ENCODE measurements at regions not wholly inside any gene's neighbourhood (a gene's known extent, or its start where the extent isn't known, plus 50 kb on each side); places are given as distances from the start of the nearest gene placed in this dataset.

DNA sequence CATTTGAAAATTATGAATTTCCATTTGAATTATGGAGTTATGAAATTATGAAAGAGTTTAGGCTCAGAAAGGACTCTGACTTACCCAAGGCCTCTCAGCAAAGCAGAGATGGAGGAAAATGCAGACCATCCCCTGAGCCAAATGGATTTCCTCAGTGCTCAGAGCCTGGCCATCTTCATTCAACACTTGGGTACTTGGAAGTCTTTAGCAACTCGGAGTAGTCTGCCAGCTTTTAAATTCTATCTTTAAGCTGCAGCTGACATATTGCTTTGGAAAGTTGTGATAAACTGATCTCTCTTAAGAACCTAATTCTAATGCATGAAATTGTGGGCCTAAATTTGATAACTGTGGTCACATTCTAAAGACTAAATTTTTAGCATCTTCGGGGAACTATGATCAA is 315.4 kb downstream of the SAMD5 start:
- no peak for DNase-seq

DNA sequence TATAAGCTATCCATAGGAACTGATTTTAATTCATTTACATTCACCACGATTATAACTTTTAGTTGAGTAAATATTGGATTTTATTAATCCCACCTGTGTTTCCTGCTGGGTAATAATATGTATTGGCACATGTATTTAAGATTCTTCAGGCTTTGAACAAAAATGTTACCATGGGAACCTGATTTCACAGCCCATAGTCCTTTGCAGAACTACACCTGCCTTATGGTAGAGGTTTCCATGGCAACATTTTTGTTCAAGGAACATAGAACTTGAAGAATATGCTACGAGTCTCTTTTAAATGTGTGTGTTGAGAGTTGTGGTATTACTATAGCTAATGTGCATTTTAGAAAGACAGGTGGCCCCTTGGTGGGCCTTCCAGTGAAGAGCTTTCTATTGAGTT is 317.4 kb downstream of the SAMD5 start:
- DNase-seq = no peak

DNA sequence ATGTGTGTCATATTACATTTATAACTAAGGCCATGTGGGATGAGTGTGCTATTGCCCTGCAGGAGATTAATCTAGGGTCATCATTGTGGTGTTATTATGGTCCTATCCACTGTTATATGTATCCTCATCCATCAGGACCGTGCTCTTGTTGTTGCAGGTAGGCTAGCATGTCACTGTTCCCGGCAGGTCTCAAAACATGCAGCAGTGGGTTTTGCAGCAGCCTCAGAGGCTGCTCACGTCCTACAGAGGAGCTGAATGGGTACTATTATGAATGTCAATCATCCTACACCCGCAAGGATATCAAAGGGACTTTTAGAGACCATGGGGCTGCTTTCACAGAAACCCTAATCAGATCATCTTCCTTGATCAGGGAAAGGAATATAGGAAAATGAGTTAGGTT is 318.2 kb downstream of the SAMD5 start:
- DNase-seq = no peak

DNA sequence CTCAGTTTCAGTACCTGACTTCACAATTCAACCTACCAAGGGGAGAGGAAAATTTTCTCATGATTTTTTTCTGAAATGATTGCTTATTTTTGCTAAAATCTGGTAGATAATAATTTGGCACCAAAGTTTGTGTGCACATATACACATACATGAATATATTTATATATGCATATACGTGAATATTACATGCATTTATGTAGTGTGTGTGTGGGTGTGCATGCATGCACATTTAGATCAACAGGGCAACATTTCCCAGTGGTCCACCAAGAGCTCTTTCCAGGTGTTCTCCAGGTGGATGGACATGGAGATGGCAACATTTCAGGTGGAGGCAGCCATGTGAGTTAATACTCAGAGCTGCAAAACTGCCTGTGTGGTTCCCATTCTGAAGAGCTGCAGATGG is 320.9 kb downstream of the SAMD5 start:
- no peak for DNase-seq

DNA sequence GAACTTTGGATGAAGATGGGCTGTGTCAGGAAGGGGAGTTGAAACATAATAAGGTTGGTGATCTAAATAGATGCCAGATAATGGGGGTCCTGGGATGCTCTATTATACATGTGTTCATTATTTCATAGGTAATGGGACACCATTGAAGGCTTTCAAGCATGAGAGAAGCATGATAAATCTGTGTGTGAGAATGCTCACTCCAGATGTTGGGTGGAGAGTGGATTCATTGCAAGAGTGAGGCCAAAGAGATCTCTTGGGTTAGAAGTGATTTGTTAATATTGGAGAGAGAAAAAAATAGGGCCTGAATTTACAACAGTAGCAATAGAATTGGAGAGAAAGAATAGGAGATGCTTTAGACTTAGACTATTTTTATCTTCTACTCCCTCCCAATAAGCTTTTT is 321.3 kb downstream of the SAMD5 start:
- DNase-seq = no peak

DNA sequence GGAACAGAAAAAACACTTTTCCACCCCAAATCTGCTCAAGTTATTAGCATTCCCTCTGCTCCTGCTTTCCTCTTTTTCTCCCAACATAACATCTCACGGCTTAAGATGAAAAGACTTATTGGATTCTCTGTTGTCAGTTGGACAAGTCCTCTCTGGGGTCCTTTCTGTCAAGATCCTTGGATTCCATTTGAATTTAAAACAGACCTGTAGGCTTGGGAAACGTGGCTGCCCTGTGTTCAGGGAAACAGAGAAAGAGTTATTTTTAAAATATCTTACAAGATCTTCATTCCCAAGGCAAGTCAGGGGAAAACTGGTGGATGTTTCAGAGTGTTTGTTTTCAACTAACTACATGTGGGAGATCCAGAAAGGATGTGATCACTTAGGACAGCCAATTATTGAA is 322.9 kb downstream of the SAMD5 start:
- no peak for DNase-seq

DNA sequence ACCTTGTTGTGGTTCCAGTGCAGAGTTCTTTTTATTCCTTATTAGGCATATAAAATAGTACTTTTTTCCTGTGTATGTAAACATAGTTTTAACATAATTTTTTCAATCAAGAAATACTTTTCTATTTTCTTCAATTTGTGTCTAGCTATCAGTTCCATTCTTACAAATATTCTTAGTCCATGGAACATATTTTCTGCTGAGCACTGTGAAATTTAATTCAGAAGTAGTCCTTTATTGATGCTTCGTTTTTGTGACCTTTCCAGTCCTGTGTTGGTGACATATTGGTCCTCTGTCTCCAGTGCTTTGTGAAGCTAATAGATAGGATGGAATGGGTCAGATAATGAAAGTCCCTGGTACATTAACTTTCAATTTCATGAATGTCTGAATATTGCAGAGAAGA is 325.1 kb downstream of the SAMD5 start:
- DNase-seq = no peak

DNA sequence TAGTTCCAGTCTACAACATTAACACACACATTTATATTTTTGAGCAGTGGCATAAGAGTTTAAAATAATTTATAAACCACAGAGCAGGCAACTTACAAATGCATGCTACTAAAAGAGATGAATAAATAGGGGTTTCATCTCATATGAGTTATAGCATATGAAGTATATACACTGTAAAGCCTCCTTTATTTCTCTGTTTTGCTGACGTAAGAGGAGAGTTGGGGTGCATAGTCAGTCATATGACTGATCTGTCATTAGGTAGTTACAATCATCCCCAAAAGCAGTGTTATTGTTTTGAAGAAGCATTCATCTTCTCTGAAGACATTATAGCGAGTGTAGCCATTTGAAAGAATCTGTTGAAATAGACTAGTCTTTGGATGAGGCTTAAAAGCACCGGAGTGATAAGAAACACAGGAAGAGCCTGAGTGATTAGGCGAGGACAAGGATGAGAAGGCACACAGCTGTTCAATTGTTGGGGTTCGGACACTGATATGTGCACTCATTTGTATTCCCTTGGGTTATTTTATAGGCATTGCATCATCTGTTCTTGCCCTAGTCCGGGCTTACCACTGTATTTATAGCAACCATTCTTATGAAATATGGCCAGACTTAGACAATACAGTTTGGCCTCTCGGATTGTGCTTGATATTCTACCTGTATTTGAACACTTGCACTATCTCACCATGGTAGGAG is 325.7 kb downstream of the SAMD5 start:
- DNase-seq = no peak

DNA sequence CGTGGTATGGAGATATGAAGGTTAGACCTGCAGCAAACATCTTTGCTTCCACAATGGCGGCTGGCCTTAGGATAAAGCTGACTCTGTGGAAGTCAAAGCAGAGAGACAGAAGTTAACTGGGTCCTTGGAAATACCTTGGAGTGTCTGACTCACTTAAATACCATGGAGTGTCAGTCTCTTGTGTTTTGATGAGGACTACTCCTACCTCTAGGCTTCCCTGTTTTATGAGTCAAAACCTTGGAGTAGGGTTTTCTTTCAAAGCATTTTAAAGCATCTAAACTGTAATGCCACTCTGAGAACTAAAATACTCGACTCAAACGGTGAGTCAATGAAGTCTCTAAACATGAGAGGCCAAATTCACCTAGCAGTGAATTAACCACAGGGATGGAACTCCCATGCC is 329.1 kb downstream of the SAMD5 start:
- no peak for DNase-seq

DNA sequence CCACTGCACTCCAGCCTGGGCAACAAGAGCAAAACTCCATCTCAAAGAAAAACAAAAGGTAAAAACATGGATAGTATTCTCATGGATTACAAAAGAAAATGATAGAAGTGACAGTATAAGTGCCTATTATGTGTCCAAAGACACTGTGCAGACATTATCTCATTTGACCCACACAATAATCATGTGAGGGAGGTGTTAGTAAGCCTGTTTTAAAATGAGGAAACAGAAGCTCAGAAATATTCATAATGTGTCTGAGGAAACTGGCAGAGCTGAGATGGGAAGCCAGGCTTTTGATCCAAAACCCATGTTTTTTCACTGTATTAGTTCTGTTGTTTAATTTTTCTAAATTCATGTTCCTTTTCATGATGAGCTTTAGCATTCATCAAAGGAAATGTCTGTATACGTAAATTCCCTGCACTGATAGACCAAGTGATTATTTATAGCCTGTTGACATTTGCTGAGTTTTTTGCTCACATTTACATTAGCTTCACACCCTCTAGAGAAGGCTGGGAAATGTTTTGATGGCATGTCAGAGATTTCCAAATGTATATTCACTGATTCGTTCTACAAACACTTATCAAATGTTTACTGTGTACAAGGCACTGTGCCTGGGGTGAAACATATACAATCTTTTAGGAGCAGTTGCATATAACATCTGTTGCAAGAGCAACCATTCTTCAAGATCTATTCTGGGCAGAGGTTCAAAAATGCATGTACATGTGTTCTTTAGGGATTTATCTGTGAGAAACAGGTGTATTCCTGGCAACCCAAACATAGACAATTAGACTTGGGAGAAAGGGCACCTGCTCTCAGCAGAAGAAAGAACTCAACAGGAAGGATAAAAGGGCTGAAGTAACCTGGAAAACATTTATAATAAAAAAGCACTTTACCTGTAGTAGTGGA is 331.5 kb downstream of the SAMD5 start:
- DNase-seq = peak; percentile 17

DNA sequence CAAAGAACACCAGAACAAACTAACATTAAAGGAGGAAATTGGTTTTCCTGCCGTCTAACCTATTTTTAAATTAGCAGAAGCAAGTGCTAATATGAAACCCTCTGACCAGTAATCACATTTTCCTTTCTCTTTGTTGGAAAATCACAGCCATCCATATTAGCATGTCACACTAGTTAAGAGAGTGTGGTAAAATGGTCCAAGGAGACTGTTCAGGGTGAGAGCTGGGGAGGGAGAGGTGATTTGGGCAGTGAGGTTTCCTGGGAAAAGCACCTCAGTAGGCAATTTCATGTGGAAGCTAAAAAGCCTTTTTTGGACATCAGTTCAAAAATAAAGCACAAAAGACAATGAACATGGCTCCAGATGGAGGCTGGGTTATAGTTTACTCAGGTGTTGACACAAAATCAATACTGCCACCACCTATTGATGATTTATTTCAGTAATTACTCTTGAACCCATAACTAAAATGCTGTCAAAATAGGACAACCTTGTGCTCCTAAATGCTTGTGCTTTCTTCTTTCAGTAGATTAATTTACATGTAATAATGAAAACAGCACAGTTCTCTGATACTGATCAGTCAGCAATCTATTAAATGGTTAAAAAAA is 333.2 kb downstream of the SAMD5 start:
- no peak for DNase-seq

DNA sequence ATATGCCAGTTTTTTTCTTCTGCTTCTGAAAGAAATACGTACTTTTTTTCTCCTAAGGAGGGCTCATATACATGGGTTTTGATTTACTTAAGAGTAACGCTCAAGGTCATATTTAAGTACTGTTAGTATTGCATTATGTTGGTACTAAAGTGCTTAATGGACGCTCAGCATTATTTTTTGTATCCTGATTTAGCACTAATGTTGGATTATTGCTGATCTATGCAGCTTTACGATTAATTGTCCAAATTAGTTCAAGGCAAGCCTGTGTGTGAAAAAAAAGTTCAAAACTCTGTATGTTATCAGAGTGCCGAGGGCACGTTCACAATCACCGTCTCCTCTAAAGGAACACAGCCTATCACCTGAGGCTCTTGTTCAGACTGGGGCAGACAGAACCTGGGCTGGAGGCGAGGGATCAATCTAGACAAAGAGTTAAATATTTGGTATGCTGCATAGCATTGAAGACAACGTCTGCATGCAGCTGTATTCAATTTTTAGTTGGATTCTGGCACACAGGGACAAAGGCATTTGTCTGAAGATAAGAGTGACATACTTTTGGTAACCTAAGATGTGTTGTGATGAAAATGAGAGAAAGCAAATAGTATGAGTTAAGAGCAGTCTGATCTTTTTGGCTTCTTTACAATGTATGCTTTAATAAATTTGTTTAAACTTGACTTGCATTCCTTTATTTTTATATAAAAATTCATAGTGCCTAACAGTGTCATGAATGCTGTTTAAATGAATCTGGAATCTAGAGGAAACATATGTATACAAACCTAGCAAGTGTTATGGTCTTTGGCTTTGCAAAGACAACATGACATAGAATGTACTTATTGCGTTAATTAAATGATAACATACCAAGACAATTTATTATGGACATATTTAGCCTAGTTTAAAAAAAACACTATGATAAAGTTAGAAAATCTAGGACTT is 341.2 kb downstream of the SAMD5 start:
- DNase-seq = no peak

DNA sequence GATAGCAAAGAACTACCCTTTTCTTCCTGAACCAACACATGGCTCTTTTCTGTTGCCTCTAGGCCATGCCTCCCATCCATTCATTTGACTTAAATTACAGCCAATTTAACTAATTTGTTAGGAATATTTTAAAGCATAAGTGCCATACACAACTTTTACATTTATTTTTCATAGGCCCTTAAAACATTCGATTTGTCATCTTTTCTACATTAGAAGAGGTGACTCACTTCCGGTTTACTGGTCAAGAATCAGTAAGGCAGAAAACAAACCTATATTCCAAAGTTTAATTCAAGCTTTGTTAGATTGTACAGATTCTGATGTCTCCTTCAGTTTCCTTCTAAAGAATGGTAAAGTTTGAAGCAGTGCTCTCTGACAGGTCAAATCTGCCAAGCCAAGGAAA is 344.3 kb downstream of the SAMD5 start:
- peak; percentile 15 for DNase-seq

DNA sequence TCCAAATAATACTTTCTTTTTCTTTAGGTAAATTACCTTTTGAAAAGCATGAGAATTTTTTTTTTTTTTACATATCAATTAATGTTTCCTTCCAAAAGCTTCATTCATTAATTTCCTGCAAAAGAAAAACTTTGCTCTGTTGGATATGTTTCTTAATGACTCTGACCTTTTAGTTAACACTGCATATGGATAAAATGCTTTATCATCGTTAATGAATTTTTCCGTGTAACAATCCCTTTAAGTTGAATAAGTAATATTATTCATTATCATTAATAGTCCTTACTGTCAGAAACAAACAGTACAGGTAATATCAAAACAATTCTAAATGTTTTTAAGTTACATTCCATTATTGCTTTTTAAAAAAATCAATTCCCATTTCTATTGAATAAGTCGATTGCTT is 345.1 kb downstream of the SAMD5 start:
- no peak for DNase-seq

DNA sequence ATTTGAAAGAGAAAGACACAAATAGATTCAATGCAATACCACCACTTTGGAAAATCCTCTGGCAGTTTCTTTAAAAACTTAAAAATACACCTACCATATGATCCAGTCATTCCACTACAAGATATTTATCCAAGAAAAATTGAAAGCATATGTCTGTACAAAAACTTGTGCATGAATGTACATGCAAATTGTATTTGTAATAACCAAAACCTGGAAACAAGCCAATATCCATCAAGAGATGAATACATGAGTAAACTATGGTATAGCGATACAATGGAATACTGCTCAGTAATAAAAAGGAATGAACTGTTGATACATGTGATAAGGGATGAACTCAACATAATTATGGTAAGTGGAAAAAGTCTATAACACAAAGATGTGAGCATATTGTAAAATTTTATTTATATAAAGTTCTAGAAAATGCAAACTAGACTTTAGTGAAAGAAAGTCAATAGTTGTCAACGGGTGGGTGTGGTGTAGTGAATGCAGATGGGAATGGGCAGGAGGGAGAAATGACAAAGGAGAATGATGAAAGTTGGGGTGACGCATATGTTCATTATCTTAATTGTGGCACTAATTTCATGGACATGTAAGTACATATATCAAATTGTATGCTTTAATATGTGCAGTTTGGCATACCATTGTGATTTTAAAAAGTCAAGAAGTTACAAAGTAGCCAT is 347.5 kb downstream of the SAMD5 start:
- DNase-seq = peak; percentile 55

DNA sequence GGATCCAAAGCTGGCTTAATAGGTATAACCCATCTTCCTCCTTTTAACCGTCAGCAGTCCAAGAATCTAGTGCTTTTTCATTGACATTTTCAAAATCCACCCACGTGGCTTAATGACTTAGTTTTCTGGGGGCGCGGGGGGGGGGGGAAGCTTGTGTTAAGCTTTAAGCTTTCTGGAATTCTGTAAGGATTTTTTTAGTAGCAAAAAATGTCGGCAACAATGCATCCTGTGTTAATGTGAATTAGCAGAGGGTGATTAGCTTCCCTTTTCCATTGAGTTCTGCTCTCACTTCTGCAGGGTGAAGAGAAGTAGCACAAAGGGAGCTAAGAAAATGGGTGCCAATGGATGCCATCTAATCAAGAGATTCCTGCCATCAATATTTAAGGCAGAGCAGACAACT is 348.2 kb downstream of the SAMD5 start:
- DNase-seq = no peak

DNA sequence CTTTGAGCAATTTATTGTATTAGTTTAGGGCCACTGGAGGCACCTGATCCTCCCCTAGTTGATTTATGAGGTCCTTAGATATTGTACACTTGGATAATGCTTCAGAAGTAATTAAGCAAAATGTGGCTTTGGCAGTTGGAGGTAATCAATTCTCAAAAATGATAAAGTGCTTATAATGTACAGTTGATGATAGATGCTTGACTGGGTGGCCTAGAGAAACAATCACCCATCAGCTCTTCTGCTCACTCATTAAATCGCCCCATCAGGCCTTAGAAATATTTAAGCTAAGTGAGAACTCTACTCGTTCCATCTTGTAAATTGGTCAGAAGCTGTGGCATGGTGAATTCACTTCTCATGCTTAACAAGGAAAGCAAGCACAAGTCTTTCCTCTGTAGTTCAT is 349.9 kb downstream of the SAMD5 start:
- DNase-seq = no peak

DNA sequence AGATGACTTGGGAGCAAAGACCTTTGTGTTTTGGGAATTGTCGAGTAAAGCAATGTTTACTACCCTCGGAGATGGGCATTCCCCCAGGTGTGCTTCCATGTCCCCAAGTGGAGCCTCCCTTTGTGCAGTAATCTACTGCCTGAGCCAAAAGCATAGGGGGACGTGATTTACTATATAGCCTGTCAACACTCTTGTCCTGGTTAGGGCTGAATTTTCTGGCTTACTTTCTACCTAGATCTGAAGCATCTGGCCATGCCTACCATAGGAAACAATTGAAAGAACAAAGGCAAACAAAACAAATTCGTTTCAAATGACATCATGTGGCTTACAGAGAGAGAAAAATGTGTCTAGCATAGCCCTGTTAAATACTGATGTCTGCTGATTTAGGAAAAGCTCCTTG is 350.6 kb downstream of the SAMD5 start:
- no peak for DNase-seq

DNA sequence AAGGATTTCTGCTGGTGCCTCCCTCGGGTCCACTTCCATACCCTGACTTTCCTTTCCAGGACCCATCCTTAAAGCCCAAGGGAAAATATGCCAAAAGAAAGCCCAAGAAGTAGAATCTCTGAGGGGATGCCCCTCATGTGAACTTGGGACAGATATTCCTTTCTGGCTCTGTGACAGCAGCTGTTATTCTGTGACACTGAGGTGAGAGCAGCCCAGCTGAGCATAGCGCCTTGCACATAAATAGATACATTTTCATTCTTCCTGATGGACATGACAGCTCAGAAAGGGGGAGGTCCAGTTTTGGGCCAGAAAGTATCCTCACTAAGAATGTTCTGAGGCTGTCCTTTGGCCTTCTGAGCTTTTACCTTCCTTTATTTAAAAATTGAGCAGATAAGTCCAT is 353.2 kb downstream of the SAMD5 start:
- DNase-seq = no peak

DNA sequence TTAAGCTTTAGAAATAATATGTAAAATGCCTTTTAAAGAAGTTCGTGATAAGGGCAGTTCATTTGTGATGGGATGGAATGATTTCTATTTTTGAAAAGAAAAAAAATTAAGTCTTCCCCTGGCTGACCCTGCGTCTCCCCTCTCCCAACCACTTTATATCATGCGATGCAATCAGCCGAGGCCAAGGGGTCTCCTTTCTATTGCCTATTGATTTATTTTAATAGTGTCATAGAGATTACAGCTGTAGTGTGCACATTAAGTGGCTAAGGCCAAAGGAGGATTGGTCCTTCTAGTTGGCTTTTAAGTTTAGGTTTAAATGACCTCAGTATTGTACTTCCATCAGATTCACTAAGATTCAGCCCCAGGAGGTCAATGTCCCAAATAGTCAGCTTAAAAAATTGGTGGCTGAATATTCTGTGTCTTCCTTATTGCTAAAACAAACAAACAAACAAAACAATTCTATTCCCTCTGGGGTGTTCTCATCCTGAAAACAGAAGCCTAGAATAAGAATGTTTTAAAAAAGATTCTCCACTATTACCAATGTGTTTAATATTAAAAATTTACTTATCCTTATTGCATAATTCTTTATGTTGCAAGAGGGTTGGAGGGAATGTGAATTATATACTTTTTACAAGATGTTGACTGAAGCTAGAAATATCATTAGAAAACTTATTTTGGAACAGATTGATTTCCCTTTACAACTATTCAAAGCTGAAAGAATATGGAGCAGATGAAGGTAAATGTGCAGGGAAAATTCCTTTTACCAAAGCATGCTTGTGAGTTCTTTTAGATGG is 359.1 kb downstream of the SAMD5 start:
- DNase-seq = no peak

DNA sequence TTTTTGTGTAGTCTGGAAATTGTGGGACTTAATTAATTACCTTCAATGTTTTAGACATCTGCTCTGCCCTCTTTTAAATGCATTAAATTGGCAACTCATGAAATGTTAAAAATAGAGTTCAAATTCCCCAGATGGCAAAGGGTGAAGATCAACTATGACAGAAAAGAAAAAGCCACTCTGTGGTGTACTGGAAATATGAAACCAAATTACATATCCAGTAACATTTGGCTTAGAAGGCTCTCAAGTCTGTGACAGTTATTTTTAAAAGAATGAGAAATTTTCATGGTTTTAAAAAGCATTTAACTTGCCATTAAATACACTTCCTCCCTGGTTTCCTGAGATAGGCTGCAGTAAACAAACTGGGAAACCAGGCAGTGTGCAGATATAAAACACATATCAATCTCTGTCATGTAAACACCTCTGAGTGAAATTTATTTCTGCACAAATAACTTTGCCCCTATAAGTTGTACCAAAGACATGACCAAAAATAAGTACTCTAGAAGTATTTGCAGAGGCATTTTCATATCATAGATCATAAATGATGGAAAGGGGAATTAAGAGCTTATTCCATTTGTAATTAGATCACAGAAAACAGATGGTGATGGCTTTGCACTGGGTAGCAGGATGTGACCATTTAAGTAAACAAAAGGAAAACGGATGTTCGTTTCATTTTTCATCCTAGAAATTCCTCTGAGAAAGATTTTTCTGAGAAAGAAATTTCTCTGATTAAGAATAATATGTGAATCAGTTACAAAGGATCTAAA is 360.1 kb downstream of the SAMD5 start:
- DNase-seq = peak; percentile 22

Measured in fibroblast of skin of right quadriceps (primary cell).